Heart left ventricle (tissue), 16 donors: ENCODE measurements at regions not wholly inside any gene's neighbourhood (a gene's known extent, or its start where the extent isn't known, plus 50 kb on each side); places are given as distances from the start of the nearest gene placed in this dataset.

Experiments used
- ATAC-seq, 4 donors: fragments of 200-7000 bp; cut with Tn5 transposase; one replicate each; pipeline ENCODE4 v1.9.1; 2020 to 2022; ENCODE audit warnings: moderate library complexity in 4 of 4, mild to moderate bottlenecking in 3 of 4, moderate number of reproducible peaks in 1 of 4
- DNase-seq, 5 donors: peaks; one replicate each; pipeline ENCODE4 v3.0.0-alpha.2; 2020
- H3K27ac ChIP-seq, 12 donors: fragments of 200-600 bp; sonication (generic) in 4 of 12; one replicate each; pipeline versions ENCODE4 v1.5.0 to v1.8.0; 2016 to 2022; ENCODE audit warnings: mild to moderate bottlenecking in 2 of 12
- H3K27me3 ChIP-seq, 9 donors: fragments of 200-600 bp; sonication (generic) in 2 of 9; one replicate each; pipeline versions ENCODE4 v1.5.1 to v1.8.0; 2016 to 2022; ENCODE audit warnings: mild to moderate bottlenecking in 3 of 9
- H3K36me3 ChIP-seq, 9 donors: fragments of 200-600 bp; sonication (generic) in 2 of 9; one replicate each; pipeline versions ENCODE4 v1.5.0 to v1.8.0; 2018 to 2022; ENCODE audit warnings: mild to moderate bottlenecking in 2 of 9
- H3K4me1 ChIP-seq, 12 donors: fragments of 200-600 bp; sonication (generic) in 4 of 12; one replicate each; pipeline versions ENCODE4 v1.5.0 to v1.8.0; 2016 to 2022; ENCODE audit warnings: mild to moderate bottlenecking in 3 of 12
- H3K4me3 ChIP-seq, 12 donors: fragments of 200-600 bp; sonication (generic) in 4 of 12; one replicate each; pipeline versions ENCODE4 v1.5.0 to v1.8.0; 2017 to 2022; ENCODE audit warnings: mild to moderate bottlenecking in 9 of 12, moderate library complexity in 4 of 12
- H3K9me3 ChIP-seq, 12 donors: fragments of 200-600 bp; sonication (generic) in 4 of 12; one replicate each; pipeline versions ENCODE4 v1.5.0 to v1.8.0; 2016 to 2022; ENCODE audit warnings: mild to moderate bottlenecking in 1 of 12
- CTCF ChIP-seq, 12 donors: fragments of 200-600 bp; sonication (generic) in 4 of 12; IDR thresholded peaks; one replicate each; pipeline versions ENCODE4 v1.5.0 to v1.8.0; 2018 to 2022; ENCODE audit warnings: antibody characterized with exemption in 12 of 12, mild to moderate bottlenecking in 5 of 12
- POLR2A ChIP-seq, 2 donors: fragments of 450-650 bp; IDR thresholded peaks; one replicate each; pipeline ENCODE4 v1.6.1; 2017; ENCODE audit warnings: antibody characterized with exemption in 2 of 2, mild to moderate bottlenecking in 2 of 2, moderate library complexity in 2 of 2
- WGBS, 4 donors: extraction: QIAGEN DNeasy Blood & Tissue Kit in 2 of 4; methylation state at CpG; one replicate each; pipeline versions ENCODE4 v1.1.5 to v1.1.7; 2013 to 2018; 5-methylcytosine and 5-hydroxymethylcytosine counted together
- intact Hi-C, 10 donors: fragments of 100-400 bp; cut with DNase I; formaldehyde crosslinking; loops; one replicate each; pipeline versions ENCODE4 v1.11.1 to v1.14.2; 2022
- donor health status: ischemic (EF 13 %, LVEDD 7.1; RV severe dilation, severe dysfunction).
- donor health status: healthy with polysubstance abuse.
- donor health status: DM: no; HTN: yes; CAD: no.
- donor health status: DM: no; HTN: no; CAD: no.
- donor health status: ischemic (EF 25% LVEDD 6.9; RV normal size, moderate dysfunction).
- donor health status: ischemic (EF 25% LVEDD 5.7; RV mildly dilated, moderate dysfunction).
- donor health status: healthy.
- donor health status: DM: yes; HTN: yes; CAD: no.
- donor health status: ischemic (EF 35%, LVEDD 5.7; RV mildly dilated, moderate dysfunction).
- donor health status: nonischemic (EF 11% LVEDD 7.7; RV severe dilation, severe dysfunction).
- donor health status: DM: yes; HTN: yes; CAD: no.
- donor health status: PGD.
- donor health status: ischemic (EF 29% LVEDD 5.4; RV normal size, mild dysfunction).
- donor health status: nonischemic (EF 23%, LVEDD 6.1; RV moderate dilation, normal function).

DNA sequence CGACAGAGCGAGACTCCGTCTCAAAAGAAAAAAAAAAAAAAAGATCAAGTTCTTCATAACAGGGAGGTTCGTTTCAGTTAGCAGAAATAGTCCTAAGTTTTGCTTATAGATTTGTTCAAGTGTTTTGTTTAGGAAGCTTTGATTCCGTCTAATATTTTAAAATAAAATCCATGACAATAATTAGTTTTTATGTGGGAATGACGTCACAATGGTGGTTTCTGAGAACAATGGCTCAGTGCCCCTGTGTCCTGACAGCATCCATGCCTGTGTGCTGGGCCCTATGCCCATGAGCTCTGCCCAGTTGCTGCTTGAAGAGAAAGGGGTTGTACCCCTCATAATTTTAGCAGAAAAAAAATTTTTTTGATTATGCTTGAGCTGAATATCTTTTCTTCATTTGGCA is 134.0 kb downstream of the SST start:
- TF ChIP-seq CTCF (IDR thresholded peaks at IDR 0.05): no peak
- TF ChIP-seq POLR2A (IDR thresholded peaks at IDR 0.05): no peak
- Histone ChIP-seq H3K27ac (no peak overlapping the region), H3K36me3 (no peaks in the 10 kb centered on the region), H3K9me3 (no peaks in the 10 kb centered on the region), H3K4me1 (no peaks in the 10 kb centered on the region), H3K27me3 (peaks cover 0 to 4% (median 0%) of the 10 kb centered on the region in 9 donors), H3K4me3 (no peak overlapping the region)
- 85 to 91% (median 88%) methylated on average over 6 of the region's 6 CpGs for WGBS, 4 donors
- DNase-seq: no peak
- intact Hi-C loops: no loop called here
- no peak for ATAC-seq

DNA sequence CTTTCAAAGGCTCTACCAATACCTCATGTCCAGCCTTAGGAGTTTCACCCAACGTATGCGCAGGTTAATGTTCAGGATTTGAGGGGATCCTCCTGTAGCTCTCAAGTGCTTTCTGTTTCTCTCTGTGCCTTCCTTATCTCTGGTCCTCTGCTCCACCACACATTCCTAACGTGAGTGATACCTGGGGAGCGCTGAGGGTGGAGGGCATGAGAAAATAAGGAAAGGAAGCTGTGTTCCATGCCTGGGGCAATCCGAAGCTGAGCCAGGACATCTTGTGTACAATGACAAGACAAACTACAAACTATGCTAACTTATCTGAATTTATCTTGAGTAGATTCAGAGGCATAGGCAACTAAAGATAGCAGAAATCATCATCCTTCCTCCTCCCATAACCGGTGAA is 136.4 kb downstream of the SST start:
- H3K36me3 ChIP-seq: no peaks in the 10 kb centered on the region
- H3K4me1 ChIP-seq: no peaks in the 10 kb centered on the region
- WGBS, 4 donors: 44 to 66% (median 59%) methylated on average over 6 of the region's 6 CpGs
- intact Hi-C loops: loop anchor here in 1 of 10 donors (2.0 kb wide), 1 partner anchor 19 kb away; no protein-coding TSS in a partner anchor
- DNase-seq: no peak
- peaks cover 0 to 4% (median 0%) of the 10 kb centered on the region in 9 donors for H3K27me3 ChIP-seq
- no peak for TF ChIP-seq POLR2A (IDR thresholded peaks at IDR 0.05)
- no peak for TF ChIP-seq CTCF (IDR thresholded peaks at IDR 0.05)
- no peak for ATAC-seq
- no peaks in the 10 kb centered on the region for H3K9me3 ChIP-seq
- no peak overlapping the region for H3K27ac ChIP-seq
- no peak overlapping the region for H3K4me3 ChIP-seq

GRCh38 chr3:187531831-187532230 is 138.4 kb downstream of the SST start:
- ATAC-seq (no peak), DNase-seq (no peak)
- H3K9me3 ChIP-seq: no peaks in the 10 kb centered on the region
- no peaks in the 10 kb centered on the region for H3K36me3 ChIP-seq
- WGBS, 4 donors: 74 to 87% (median 81%) methylated on average over 2 of the region's 2 CpGs
- H3K27me3 ChIP-seq: peaks cover 0 to 6% (median 0%) of the 10 kb centered on the region in 9 donors
- TF ChIP-seq CTCF (IDR thresholded peaks at IDR 0.05) (no peak), POLR2A (IDR thresholded peaks at IDR 0.05) (no peak)
- intact Hi-C loops: loop anchor here in 1 of 10 donors (2.0 kb wide), 1 partner anchor 17 kb away; no protein-coding TSS in a partner anchor
- H3K4me1 ChIP-seq: no peaks in the 10 kb centered on the region
- H3K4me3 ChIP-seq: no peak overlapping the region
- H3K27ac ChIP-seq: no peak overlapping the region

- Histone ChIP-seq H3K27me3 (peaks cover 0 to 2% (median 0%) of the 10 kb centered on the region in 9 donors), H3K9me3 (no peaks in the 10 kb centered on the region), H3K27ac (peak overlapping the region in 5 of 12 donors; percentile 9 to 61 (median 20)), H3K4me3 (no peak overlapping the region), H3K36me3 (no peaks in the 10 kb centered on the region), H3K4me1 (peaks cover 0 to 9% (median 0%) of the 10 kb centered on the region in 12 donors)
- 55 to 83% (median 60%) methylated on average over 1 of the region's 1 CpG for WGBS, 4 donors
- intact Hi-C loops: no loop called here
- ATAC-seq: no peak
- TF ChIP-seq CTCF (IDR thresholded peaks at IDR 0.05): no peak
- no peak for TF ChIP-seq POLR2A (IDR thresholded peaks at IDR 0.05)
- no peak for DNase-seq
Observed at GRCh38 chr3:187522890-187523289, 147.3 kb downstream of the SST start.
